Adrenal gland (tissue), 9 donors: ENCODE measurements at regions not wholly inside any gene's neighbourhood (a gene's known extent, or its start where the extent isn't known, plus 50 kb on each side); places are given as distances from the start of the nearest gene placed in this dataset.

Source experiments
- DNase-seq, 7 donors: peaks; one replicate each; pipeline ENCODE4 v3.0.0-alpha.2; 2019 to 2020
- H3K27ac ChIP-seq, 5 donors: fragments of 200-600 bp; sonication (generic) in 4 of 5; 1 replicate in 3 of 5; 2 replicates in 2 of 5; pipeline versions ENCODE4 v1.5.1 to v1.8.0; 2016 to 2020; ENCODE audit warnings: mild to moderate bottlenecking in 1 of 5
- H3K27me3 ChIP-seq: fragments of 200-600 bp; 2 replicates; pipeline ENCODE4 v1.8.0; 2021
- H3K36me3 ChIP-seq, 2 donors: fragments of 200-600 bp; replicated peaks in 1 of 2; 1 replicate in 1 of 2; 2 replicates in 1 of 2; pipeline versions ENCODE4 v1.5.1 to v1.8.0; 2018 to 2022
- H3K4me1 ChIP-seq, 2 donors: fragments of 200-600 bp; replicated peaks in 1 of 2; 1 replicate in 1 of 2; 2 replicates in 1 of 2; pipeline versions ENCODE4 v1.5.1 to v1.8.0; 2018 to 2021
- H3K4me3 ChIP-seq, 4 donors: fragments of 200-600 bp; sonication (generic) in 3 of 4; one replicate each; pipeline ENCODE4 v1.5.1; 2016 to 2018
- H3K9me3 ChIP-seq, 3 donors: fragments of 200-600 bp; sonication (generic) in 1 of 3; replicated peaks in 1 of 3; 1 replicate in 2 of 3; 2 replicates in 1 of 3; pipeline versions ENCODE4 v1.5.1 to v1.8.0; 2016 to 2021
- CTCF ChIP-seq, 6 experiments: fragments of 450-650 bp in 4 of 6; fragments of 200-600 bp in 2 of 6; sonication (generic) in 1 of 6; IDR thresholded peaks; 1 replicate in 5 of 6; 2 replicates in 1 of 6; pipeline versions ENCODE4 v1.5.1 to v1.8.0; 2016 to 2021; ENCODE audit warnings: antibody characterized with exemption in 6 of 6, mild to moderate bottlenecking in 2 of 6, moderate library complexity in 1 of 6
- POLR2A ChIP-seq, 2 donors: fragments of 450-650 bp; IDR thresholded peaks; one replicate each; pipeline ENCODE4 v1.6.1; 2017; ENCODE audit warnings: antibody characterized with exemption in 2 of 2, mild to moderate bottlenecking in 2 of 2, moderate library complexity in 1 of 2
- WGBS, 4 donors: extraction: QIAGEN DNeasy Blood & Tissue Kit in 2 of 4; methylation state at CpG; one replicate each; pipeline versions ENCODE4 v1.1.5 to v1.1.7; 2013 to 2017; 5-methylcytosine and 5-hydroxymethylcytosine counted together
- intact Hi-C, 2 donors: fragments of 100-400 bp; cut with DNase I; formaldehyde crosslinking; loops; one replicate each; pipeline versions ENCODE4 v1.14.1 to v1.15.0; 2022 to 2023
- donor health status: healthy with polysubstance abuse.
- donor health status: Bipolar disorder and iron deficiency.
- donor health status: DM: yes; HTN: yes; CAD: no.
- donor health status: DM: no; HTN: no; CAD: no.
- donor health status: DM: no; HTN: no; CAD: no.

- intact Hi-C loops, result no loop called here
- DNase-seq, result no peak
- no peaks in the 10 kb centered on the region for H3K27me3 ChIP-seq
- TF ChIP-seq POLR2A (IDR thresholded peaks at IDR 0.05) (no peak), CTCF (IDR thresholded peaks at IDR 0.05) (no peak)
- no peaks in the 10 kb centered on the region for H3K4me1 ChIP-seq
- no peaks in the 10 kb centered on the region for H3K9me3 ChIP-seq
- H3K27ac ChIP-seq, result no peak overlapping the region
- H3K36me3 ChIP-seq, result no peaks in the 10 kb centered on the region
- no peak overlapping the region for H3K4me3 ChIP-seq
- 86 to 94% (median 91%) methylated on average over 3 of the region's 3 CpGs for WGBS, 4 donors
Observed at GRCh38 chr2:191578031-191578430, 99.9 kb upstream of the NABP1 start.

GRCh38 chr2:191580581-191580980 lies 97.4 kb upstream of the NABP1 start:
- Histone ChIP-seq H3K27me3 (no peaks in the 10 kb centered on the region), H3K9me3 (no peaks in the 10 kb centered on the region), H3K36me3 (no peaks in the 10 kb centered on the region), H3K4me1 (no peaks in the 10 kb centered on the region), H3K27ac (no peak overlapping the region), H3K4me3 (no peak overlapping the region)
- no peak for TF ChIP-seq CTCF (IDR thresholded peaks at IDR 0.05)
- TF ChIP-seq POLR2A (IDR thresholded peaks at IDR 0.05), result no peak
- 65 to 87% (median 81%) methylated on average over 4 of the region's 4 CpGs for WGBS, 4 donors
- DNase-seq, result no peak
- intact Hi-C loops, result no loop called here

- no peak overlapping the region for H3K27ac ChIP-seq
- no peak overlapping the region for H3K4me3 ChIP-seq
- intact Hi-C loops, result no loop called here
- DNase-seq, result no peak
- TF ChIP-seq CTCF (IDR thresholded peaks at IDR 0.05), result no peak
- no peak for TF ChIP-seq POLR2A (IDR thresholded peaks at IDR 0.05)
- H3K9me3 ChIP-seq, result no peaks in the 10 kb centered on the region
- H3K27me3 ChIP-seq, result no peaks in the 10 kb centered on the region
- H3K36me3 ChIP-seq, result no peaks in the 10 kb centered on the region
- no peaks in the 10 kb centered on the region for H3K4me1 ChIP-seq
Observed at GRCh38 chr2:191581003-191581402, 96.9 kb upstream of the NABP1 start.

- Histone ChIP-seq H3K27ac (no peak overlapping the region), H3K9me3 (no peaks in the 10 kb centered on the region), H3K4me3 (no peak overlapping the region), H3K4me1 (no peaks in the 10 kb centered on the region), H3K27me3 (no peaks in the 10 kb centered on the region), H3K36me3 (no peaks in the 10 kb centered on the region)
- no peak for DNase-seq
- TF ChIP-seq POLR2A (IDR thresholded peaks at IDR 0.05) (no peak), CTCF (IDR thresholded peaks at IDR 0.05) (no peak)
- intact Hi-C loops, result no loop called here
Observed at GRCh38 chr2:191582355-191582754, 95.6 kb upstream of the NABP1 start.
